ENCODE measurements at regions not wholly inside any gene's neighbourhood (a gene's known extent, or its start where the extent isn't known, plus 50 kb on each side); places are given as distances from the start of the nearest gene placed in this dataset.

DNA sequence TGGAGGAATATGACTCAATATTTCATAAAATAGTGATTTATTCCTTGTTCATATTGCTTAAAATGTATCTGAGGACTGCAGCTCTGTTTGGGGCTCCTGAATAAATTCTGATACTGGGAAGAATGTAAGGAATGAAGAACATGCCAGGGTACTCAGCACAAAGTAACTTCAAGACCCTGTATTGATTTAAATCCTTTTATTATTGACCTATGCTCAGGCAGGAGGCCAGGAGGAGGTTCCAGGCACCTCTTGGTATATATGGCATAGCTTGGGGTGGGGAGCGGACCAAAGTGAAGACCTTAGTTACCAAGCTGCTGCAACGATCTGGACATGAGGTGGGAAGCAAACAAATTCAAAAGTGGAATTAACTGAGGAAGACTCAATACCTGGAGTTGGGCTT, 142.8 kb upstream of the PEX5L start:
- POLR2A ChIA-PET = no interaction called here
- CTCF ChIA-PET = no interaction called here
- DNase-seq (ENCODE audit: low read depth in 1 of 2, low spot score in 1 of 2) (no peak), ATAC-seq (no peak), FAIRE-seq (no peak)
- TF ChIP-seq MYC (IDR thresholded peaks at IDR 0.05; ENCODE audit: borderline replicate concordance, low read length) (no peak), HOXB13 (CRISPR knock-in tag; IDR thresholded peaks at IDR 0.05; ENCODE audit: low read depth) (no peak), ZSCAN20 (CRISPR knock-in tag; IDR thresholded peaks at IDR 0.05) (no peak), HDAC2 (IDR thresholded peaks at IDR 0.05) (no peak), HOXB5 (CRISPR knock-in tag; IDR thresholded peaks at IDR 0.05) (no peak), ZFP36 (IDR thresholded peaks at IDR 0.05; ENCODE audit: borderline replicate concordance, partially characterized antibody) (no peak), TFCP2L1 (CRISPR knock-in tag; IDR thresholded peaks at IDR 0.05) (no peak), ZC3H11A (IDR thresholded peaks at IDR 0.05) (no peak), EP300 (IDR thresholded peaks at IDR 0.05) (no peak), NFE2L2 (conservative IDR thresholded peaks at IDR 0.05; ENCODE audit: low read length) (no peak), RAD21 (conservative IDR thresholded peaks at IDR 0.05 in 1 of 2, IDR thresholded peaks at IDR 0.05 in 1 of 2) (no peak), CHD4 (IDR thresholded peaks at IDR 0.05; ENCODE audit: borderline replicate concordance) (no peak), POLR2AphosphoS2 (conservative IDR thresholded peaks at IDR 0.05; ENCODE audit: low read length) (no peak), RCOR1 (IDR thresholded peaks at IDR 0.05; ENCODE audit: low read depth, low read length) (no peak), RARB (CRISPR knock-in tag; IDR thresholded peaks at IDR 0.05) (no peak)
- TF ChIP-seq, protein P1, sequence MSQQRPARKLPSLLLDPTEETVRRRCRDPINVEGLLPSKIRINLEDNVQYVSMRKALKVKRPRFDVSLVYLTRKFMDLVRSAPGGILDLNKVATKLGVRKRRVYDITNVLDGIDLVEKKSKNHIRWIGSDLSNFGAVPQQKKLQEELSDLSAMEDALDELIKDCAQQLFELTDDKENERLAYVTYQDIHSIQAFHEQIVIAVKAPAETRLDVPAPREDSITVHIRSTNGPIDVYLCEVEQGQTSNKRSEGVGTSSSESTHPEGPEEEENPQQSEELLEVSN (IDR thresholded peaks at IDR 0.05; ENCODE audit: borderline replicate concordance, low read depth) = no peak
- TF ChIP-seq, protein P2, sequence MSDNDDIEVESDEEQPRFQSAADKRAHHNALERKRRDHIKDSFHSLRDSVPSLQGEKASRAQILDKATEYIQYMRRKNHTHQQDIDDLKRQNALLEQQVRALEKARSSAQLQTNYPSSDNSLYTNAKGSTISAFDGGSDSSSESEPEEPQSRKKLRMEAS (IDR thresholded peaks at IDR 0.05) = no peak
- TF ChIP-seq, protein P3, sequence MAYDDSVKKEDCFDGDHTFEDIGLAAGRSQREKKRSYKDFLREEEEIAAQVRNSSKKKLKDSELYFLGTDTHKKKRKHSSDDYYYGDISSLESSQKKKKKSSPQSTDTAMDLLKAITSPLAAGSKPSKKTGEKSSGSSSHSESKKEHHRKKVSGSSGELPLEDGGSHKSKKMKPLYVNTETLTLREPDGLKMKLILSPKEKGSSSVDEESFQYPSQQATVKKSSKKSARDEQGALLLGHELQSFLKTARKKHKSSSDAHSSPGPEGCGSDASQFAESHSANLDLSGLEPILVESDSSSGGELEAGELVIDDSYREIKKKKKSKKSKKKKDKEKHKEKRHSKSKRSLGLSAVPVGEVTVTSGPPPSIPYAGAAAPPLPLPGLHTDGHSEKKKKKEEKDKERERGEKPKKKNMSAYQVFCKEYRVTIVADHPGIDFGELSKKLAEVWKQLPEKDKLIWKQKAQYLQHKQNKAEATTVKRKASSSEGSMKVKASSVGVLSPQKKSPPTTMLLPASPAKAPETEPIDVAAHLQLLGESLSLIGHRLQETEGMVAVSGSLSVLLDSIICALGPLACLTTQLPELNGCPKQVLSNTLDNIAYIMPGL (CRISPR knock-in tag; IDR thresholded peaks at IDR 0.05; ENCODE audit: borderline replicate concordance) = no peak
- TF ChIP-seq, protein P4, sequence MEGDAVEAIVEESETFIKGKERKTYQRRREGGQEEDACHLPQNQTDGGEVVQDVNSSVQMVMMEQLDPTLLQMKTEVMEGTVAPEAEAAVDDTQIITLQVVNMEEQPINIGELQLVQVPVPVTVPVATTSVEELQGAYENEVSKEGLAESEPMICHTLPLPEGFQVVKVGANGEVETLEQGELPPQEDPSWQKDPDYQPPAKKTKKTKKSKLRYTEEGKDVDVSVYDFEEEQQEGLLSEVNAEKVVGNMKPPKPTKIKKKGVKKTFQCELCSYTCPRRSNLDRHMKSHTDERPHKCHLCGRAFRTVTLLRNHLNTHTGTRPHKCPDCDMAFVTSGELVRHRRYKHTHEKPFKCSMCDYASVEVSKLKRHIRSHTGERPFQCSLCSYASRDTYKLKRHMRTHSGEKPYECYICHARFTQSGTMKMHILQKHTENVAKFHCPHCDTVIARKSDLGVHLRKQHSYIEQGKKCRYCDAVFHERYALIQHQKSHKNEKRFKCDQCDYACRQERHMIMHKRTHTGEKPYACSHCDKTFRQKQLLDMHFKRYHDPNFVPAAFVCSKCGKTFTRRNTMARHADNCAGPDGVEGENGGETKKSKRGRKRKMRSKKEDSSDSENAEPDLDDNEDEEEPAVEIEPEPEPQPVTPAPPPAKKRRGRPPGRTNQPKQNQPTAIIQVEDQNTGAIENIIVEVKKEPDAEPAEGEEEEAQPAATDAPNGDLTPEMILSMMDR (IDR thresholded peaks at IDR 0.05) = no peak
- TF ChIP-seq, protein P5, sequence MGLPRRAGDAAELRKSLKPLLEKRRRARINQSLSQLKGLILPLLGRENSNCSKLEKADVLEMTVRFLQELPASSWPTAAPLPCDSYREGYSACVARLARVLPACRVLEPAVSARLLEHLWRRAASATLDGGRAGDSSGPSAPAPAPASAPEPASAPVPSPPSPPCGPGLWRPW (IDR thresholded peaks at IDR 0.05) = no peak
- Histone ChIP-seq H3K4me1 (no peaks in the 10 kb centered on the region), H3K27ac (no peak overlapping the region), H3K4me2 (no peak overlapping the region), H3K9me3 (no peaks in the 10 kb centered on the region), H3K4me3 (no peak overlapping the region)
- 4% methylated on average over 2 of the region's 2 CpGs for WGBS (ENCODE audit: missing lambda C conversion rate)

DNA sequence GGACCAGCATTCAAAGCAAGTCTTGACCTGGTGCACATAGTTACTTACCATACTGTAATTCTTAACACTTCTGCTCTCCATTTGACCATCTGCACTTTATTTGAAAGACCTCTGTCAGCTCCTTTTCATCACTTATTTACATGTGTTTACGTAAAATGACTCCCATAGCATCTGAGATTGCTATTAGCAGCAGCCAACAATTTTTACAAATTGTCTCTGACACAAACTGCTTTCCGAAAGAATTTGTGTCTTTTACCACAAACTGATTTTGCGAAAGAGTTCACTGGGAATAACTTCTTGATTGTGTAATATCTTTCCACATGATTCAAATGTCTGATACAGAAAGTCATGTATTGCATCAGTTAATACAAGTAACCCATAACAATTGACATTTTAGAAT, 144.1 kb upstream of the PEX5L start:
- H3K4me3 ChIP-seq = no peak overlapping the region
- H3K4me1 ChIP-seq = no peaks in the 10 kb centered on the region
- FAIRE-seq (no peak), DNase-seq (ENCODE audit: low read depth in 1 of 2, low spot score in 1 of 2) (no peak), ATAC-seq (no peak)
- no peak overlapping the region for H3K4me2 ChIP-seq
- POLR2A ChIA-PET = no interaction called here
- no peak overlapping the region for H3K27ac ChIP-seq
- H3K9me3 ChIP-seq = no peaks in the 10 kb centered on the region
- CTCF ChIA-PET = no interaction called here
- WGBS (ENCODE audit: missing lambda C conversion rate) = 26% methylated on average over 3 of the region's 3 CpGs
- TF ChIP-seq GATA3 (IDR thresholded peaks at IDR 0.05; ENCODE audit: borderline replicate concordance) (no peak), TFCP2L1 (CRISPR knock-in tag; IDR thresholded peaks at IDR 0.05) (no peak), KDM1A (IDR thresholded peaks at IDR 0.05; ENCODE audit: low read depth) (no peak), CHD2 (IDR thresholded peaks at IDR 0.05; ENCODE audit: low read length, partially characterized antibody) (no peak), NR3C1 (IDR thresholded peaks at IDR 0.05) (no peak), EHF (CRISPR knock-in tag; IDR thresholded peaks at IDR 0.05) (no peak), RAD21 (conservative IDR thresholded peaks at IDR 0.05 in 1 of 2, IDR thresholded peaks at IDR 0.05 in 1 of 2) (no peak), ZSCAN20 (CRISPR knock-in tag; IDR thresholded peaks at IDR 0.05) (no peak), SMC3 (IDR thresholded peaks at IDR 0.05) (no peak), RCOR1 (IDR thresholded peaks at IDR 0.05; ENCODE audit: low read depth, low read length) (no peak), HOXA7 (CRISPR knock-in tag; IDR thresholded peaks at IDR 0.05) (no peak), FOSB (CRISPR knock-in tag; IDR thresholded peaks at IDR 0.05) (no peak), KDM5A (IDR thresholded peaks at IDR 0.05) (no peak), ZC3H11A (IDR thresholded peaks at IDR 0.05) (no peak), MAZ (IDR thresholded peaks at IDR 0.05; ENCODE audit: borderline replicate concordance, low read depth, low read length) (no peak), CBX2 (IDR thresholded peaks at IDR 0.05; ENCODE audit: borderline replicate concordance, low read depth) (no peak)
- TF ChIP-seq, protein P6, sequence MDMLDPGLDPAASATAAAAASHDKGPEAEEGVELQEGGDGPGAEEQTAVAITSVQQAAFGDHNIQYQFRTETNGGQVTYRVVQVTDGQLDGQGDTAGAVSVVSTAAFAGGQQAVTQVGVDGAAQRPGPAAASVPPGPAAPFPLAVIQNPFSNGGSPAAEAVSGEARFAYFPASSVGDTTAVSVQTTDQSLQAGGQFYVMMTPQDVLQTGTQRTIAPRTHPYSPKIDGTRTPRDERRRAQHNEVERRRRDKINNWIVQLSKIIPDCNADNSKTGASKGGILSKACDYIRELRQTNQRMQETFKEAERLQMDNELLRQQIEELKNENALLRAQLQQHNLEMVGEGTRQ (IDR thresholded peaks at IDR 0.05) = no peak
- TF ChIP-seq, protein P2 (IDR thresholded peaks at IDR 0.05) = no peak
- TF ChIP-seq, protein P3 (CRISPR knock-in tag; IDR thresholded peaks at IDR 0.05; ENCODE audit: borderline replicate concordance) = no peak
